COLO668 (cell line): ENCODE measurements at regions not wholly inside any gene's neighbourhood (a gene's known extent, or its start where the extent isn't known, plus 50 kb on each side); places are given as distances from the start of the nearest gene placed in this dataset.

Experiments
- DNase-seq: peaks from one replicate; lab custom pipeline; 2025; ENCODE audit not compliant: unreplicated experiment; lab: John Stamatoyannopoulos, UW

DNA sequence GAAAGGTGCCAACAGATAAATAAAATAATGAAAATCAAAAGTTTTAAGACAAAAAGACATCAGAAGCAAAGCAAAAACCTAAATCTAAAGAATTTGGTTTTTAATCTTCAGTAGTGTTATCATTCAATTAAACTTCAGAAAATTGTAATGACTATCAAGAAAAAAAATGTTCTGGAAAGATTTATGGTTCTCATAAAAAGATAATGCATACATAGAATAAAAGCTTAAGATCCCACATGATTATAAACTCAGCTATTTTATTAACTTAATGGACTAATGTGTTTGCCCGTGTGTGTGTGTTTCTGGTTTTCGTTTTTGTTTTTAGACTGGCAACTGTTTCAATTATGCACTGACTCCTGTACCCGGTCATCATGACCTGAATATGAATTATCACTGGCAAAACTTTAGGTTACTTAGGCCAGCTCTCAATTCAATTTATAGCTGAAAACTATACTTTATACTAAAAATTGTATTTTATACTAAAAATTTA, 217.5 kb upstream of the DKK2 start:
- DNase-seq: no peak

DNA sequence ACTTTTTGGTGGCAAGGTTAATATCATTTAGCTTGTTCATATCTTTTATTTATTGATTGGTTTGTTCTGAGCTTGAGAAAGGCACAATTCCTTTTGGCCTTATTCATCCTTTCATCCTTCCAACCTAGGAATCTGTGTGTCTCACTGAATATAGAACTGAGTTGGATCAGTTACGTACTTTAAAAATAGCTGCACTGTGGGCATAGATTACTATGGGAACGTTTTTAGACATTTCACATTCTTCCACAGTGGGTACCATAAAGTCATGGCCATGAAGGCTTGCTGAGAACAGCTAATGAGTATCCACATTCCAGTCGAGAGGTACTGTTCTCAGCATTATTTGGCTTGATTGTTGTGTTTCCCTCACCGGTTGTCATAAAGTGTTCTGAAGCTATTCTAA, 217.0 kb upstream of the DKK2 start:
- DNase-seq: no peak

GRCh38 chr4:107252571-107252970, 216.5 kb upstream of the DKK2 start:
- no peak for DNase-seq

DNA sequence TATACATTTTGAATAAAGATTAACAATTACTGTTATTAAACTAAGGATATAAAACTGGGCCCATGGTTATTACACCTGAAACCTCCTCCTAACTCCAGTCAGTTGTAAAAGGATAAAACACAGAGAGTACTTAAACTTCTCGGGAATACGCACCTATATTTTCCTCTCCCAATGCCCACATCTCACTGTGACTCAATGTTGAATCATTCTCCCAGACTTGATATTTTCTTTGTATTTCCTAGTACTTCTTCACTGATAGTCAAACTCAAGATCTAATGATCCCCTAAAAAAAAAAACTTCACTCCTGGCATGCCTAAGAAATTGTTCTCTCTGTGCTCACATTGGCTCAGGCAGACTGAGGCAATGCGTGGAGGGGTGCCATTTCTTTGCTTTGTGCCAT, 212.5 kb upstream of the DKK2 start:
- no peak for DNase-seq

DNA sequence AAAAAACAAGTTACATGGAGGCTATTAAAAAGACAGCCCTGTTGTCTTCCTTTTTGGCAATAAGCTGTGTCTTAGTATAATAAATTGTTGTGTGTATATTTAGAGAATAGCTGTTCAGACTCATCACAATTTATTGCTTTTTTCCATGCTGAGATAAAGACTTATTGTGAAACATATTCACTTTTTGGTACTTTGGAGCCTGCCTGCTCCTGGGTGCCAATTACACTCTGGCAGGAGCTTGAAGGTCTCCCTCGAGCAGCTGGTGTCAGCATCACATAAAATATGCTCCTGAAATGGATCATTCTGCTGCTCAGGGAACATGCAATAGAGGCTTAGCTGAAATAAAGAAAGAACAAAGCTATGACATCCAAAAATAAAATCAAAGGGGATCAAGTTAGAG, 211.6 kb upstream of the DKK2 start:
- no peak for DNase-seq

DNA sequence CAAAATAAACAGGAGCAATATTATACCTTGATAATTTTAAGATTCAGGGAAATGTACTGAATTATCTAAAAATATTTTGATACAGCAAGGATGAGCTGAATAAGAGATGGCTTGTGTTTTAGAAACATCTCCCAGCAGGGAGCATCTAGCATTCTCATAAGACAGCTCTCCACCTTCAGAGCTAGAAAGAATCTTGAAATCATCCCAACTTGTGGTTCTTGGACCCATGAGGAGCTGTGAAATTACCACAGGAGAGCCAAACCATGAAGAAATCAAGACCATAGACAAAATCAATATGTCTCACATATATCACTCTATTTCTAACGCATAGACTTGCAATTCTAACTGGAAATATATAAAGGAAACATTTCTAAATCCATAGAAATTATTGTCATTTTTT, 210.6 kb upstream of the DKK2 start:
- DNase-seq: no peak

DNA sequence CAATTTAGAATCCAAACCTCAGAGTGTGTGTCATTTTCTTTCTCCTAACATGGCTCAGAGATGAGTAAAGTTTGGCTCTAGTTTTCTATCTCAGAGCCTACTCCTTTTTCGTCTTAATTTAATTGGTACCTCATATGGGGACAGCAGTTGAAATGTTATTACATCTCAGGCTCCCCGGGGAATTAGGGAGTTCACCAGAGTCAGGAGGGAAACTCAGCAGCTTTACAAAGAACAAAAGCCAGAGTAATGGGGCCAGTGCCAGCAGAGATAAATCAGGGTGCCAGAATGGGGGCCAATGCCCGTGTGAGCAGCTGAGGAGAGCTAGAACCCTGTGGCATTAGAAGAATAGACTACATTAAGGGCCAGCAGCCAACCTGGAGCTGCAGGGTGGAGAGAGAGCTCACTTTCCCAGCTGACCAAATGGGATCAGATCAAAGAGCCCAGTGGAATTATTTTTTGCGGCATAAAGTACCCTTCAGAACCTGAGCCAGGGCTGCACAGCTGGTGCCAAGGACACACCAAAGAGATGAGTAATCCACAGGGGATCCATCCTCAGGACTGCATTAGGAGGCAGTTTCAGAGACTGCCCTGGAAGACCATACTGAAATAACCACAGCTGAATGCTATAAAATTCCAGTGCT, 207.1 kb upstream of the DKK2 start:
- DNase-seq: no peak

GRCh38 chr4:107220976-107221375, 184.9 kb upstream of the DKK2 start:
- no peak for DNase-seq

- no peak for DNase-seq
These were observed 183.6 kb upstream of the DKK2 start for GRCh38 chr4:107219681-107220080.

DNA sequence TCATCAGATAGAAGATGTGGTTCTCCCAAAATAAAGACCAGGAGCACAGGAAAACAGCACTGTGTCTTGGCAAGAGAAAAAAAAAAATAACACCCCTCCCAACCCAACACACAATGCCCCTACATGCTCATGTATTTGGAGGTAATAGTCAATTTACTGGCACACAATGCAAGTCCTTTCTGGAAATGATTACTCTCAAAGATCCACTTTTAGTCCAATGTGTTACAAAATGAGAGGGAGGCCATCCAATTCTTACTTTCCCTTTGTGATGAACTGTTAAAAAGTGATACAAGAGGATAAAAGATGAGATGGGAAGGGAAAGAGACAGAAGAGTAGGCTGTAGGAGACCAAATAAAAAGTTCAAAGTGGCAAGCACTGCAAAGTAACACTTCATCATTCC, 180.3 kb upstream of the DKK2 start:
- DNase-seq: no peak

DNA sequence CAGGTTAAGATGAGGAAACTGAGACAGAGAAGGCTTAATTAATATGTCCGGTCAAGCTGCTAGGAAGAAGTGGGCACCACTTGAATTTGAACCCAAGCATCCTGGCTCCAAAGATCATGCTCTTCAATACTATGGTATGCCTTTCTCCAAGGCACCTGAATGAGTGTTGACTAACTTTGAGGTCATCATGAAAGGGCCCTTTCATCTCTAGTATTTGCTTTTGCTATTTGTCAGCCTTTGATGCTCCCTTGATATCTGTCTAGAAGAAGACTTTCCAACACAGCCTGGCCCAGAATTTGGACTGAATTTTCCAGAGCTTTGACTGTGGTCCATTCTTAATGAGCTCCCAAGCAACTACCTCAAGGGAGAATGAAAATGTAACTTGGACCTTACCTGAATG, 179.1 kb upstream of the DKK2 start:
- DNase-seq: no peak

- DNase-seq: no peak
These were observed 177.8 kb upstream of the DKK2 start for GRCh38 chr4:107213880-107214279.

GRCh38 chr4:107213410-107213809, 177.3 kb upstream of the DKK2 start:
- DNase-seq: no peak

DNA sequence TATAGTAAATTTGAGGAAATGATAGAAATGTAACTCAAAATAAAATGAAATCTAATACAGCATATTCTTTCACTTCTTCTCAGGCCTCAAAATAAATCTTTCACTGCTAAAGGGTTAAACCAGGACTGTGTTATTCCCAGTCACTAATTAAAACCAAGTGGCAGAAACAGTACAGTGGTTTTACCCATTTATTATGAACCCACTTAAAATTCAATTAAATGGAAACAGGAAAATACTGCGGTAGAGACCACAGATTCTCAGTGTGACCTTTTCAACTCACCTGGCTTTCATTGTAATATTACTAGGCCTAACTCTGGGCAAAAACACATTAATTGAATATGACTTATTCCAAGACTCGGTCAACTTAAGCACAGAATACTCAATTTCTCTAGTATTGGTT, 176.5 kb upstream of the DKK2 start:
- DNase-seq: no peak

- no peak for DNase-seq
These were observed 174.5 kb upstream of the DKK2 start for GRCh38 chr4:107210450-107211239.

DNA sequence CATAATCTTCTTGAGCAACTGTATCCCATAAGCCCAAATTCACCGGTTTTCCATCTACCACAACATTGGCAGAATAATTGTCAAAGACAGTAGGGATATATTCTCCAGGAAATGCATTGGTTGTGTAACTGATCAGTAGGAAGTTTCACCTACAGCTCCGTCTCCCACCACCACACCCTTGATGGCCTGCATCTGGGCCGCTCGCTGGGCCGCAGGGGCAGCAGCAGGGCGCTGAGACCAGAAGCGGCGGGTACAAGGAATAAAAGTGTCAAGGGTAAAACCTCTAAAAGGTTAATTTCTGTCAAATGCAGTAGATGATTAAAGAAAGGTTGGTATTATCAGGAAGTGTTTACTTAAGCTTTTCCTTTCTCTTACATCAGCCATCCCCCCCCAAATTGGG, 167.6 kb upstream of the DKK2 start:
- DNase-seq: no peak

DNA sequence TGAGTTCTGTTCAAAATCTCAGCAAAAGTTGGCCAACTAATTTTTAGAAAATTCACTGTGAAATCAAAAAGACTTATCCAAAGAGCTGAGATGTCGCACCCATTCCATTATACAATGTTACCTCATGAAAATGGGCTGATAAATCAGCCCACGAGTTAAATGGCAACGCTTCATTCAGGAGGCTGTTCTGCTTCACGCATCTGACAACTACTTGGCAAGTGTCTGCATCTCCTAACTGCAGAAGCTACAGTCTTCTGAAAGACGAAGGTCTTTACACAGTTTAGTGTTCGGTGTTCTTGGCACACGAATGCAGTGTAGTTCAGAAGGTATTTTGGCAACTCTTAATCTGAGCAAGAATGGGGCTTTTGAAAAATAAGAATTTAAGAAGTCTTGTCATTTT, 166.6 kb upstream of the DKK2 start:
- no peak for DNase-seq

DNA sequence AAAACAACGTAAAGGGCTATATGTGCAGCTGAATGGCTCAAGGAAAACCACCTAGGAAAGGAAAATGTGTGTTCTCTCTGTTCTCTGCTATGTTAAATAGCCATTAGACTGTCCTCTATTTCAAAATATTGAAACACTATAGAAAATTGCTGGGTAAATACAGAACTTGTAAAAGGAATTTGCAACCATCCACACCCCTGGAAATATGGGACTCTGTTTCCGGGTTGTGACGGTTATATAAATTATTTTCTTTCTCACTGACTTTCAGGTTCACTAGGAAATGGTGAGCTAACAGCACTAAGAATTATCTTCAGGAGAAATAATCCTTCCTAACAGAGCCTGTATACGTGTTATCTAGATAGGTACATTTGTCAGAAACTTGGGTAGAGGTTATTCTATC, 161.0 kb upstream of the DKK2 start:
- DNase-seq: no peak

DNA sequence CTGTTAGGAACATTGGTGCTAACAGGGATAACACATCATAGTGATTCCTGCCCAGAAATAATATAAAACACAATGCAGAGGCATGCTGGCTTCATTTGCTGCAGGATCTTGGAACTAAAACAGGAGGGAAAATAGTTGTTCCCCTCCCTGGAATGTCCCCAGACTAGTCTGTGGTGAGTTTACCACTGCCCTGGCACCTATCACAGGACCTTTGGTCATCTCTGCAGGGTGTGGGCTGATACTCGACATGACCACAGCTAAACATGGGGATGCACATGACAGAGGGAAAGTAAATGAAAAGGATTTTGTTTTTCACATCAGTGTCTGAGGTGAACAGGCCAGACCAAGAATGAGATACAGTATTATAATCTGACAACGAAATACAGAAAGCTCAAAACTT, 160.2 kb upstream of the DKK2 start:
- DNase-seq: no peak

- no peak for DNase-seq
These were observed 157.9 kb upstream of the DKK2 start for GRCh38 chr4:107194005-107194404.

GRCh38 chr4:107192601-107193000, 156.5 kb upstream of the DKK2 start:
- no peak for DNase-seq

DNA sequence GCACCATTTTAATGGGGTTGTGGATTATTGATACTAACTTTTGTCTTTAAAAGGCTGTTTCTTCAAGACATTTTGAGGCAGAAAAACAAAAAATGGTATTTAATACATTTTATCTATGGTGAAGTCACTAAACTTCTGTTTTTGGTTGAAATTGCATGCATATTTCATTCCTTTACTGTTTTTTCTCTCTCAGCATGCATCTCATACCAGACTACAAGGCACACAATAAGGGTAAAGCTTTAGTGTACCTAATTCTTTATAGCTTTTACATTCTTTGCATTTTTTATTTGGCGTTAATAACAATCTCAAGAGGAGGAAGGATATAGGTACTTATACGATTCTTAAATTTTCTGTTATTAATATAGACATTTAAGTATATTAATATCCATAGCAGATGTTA, 151.0 kb upstream of the DKK2 start:
- no peak for DNase-seq
